ENCODE measurements at regions not wholly inside any gene's neighbourhood (a gene's known extent, or its start where the extent isn't known, plus 50 kb on each side); places are given as distances from the start of the nearest gene placed in this dataset.

DNA sequence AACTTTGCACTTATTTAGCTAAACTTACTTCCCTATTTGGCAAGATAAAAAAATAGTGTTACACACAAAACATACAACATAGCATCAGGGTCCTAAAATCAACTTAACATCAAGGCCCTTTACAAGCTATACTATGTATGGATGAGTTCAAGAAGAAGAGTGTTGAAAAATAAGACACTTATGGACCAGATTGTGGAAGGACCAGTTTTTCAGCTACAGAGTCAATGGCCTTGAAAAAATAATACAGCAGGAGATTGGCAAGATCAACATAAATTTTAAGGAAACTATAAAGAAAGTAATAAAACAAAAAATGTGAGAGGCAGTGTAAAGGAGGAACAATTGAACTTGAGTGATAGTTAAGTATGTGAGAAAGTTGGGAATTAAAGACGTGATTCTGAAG lies 66.3 kb upstream of the BBX start:
- TF ChIP-seq JUND (IDR thresholded peaks at IDR 0.05) (no peak), CTCF (IDR thresholded peaks at IDR 0.05; ENCODE audit: low read depth, low read length, missing input control) (no peak), TAF1 (conservative IDR thresholded peaks at IDR 0.05) (no peak), YY1 (IDR thresholded peaks at IDR 0.05) (no peak), MAX (IDR thresholded peaks at IDR 0.05) (no peak), RAD21 (IDR thresholded peaks at IDR 0.05) (no peak), GABPA (IDR thresholded peaks at IDR 0.05 in 1 of 2, conservative IDR thresholded peaks at IDR 0.05 in 1 of 2) (no peak), SP1 (IDR thresholded peaks at IDR 0.05) (no peak), EGR1 (IDR thresholded peaks at IDR 0.05; ENCODE audit: low read depth in 2 of 2) (no peak), REST (IDR thresholded peaks at IDR 0.05) (no peak), FOXA1 (IDR thresholded peaks at IDR 0.05) (no peak)
- TF ChIP-seq, protein P1, sequence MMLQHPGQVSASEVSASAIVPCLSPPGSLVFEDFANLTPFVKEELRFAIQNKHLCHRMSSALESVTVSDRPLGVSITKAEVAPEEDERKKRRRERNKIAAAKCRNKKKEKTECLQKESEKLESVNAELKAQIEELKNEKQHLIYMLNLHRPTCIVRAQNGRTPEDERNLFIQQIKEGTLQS (IDR thresholded peaks at IDR 0.05): no peak
